ENCODE measurements at regions not wholly inside any gene's neighbourhood (a gene's known extent, or its start where the extent isn't known, plus 50 kb on each side); places are given as distances from the start of the nearest gene placed in this dataset.

DNA sequence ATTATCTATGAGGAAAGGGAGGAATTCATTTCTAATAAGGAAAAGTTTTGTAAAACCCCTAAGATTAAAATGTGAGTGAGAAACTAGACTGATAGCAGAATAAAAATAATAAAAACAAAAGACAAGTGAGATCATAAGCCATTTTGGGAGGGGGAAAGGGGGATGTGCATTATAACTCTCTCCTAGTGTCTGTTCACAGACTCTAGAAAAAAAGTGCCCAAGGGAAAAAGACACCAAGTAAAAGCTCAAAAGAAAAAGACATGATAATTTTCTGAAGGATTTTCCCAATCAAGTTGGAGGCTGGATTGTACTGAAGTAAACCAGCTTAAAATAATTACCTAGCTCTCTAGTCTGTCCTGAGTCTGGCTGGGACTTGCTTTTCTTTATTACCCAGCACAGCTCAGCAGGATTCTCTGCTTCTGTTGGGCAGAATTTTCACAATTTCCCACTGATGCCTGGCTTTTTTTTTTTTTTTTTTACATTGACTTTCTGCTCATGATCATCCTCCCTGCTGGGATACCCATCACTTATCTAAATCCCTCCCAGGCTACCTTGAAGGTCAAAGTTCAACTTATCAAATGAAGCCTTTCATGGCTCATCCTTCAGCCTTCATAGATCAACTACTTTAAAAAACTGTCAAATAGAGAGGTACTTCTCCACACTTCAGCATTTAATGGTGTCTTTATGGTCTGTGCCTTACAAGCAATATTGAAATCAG is 124.2 kb upstream of the KCNJ16 start:
- TF ChIP-seq CTCF (IDR thresholded peaks at IDR 0.05; ENCODE audit: low read depth, low read length) = no peak
- TF ChIP-seq EZH2phosphoT487 (IDR thresholded peaks at IDR 0.05; ENCODE audit: low read depth) = no peak
